ENCODE measurements at regions not wholly inside any gene's neighbourhood (a gene's known extent, or its start where the extent isn't known, plus 50 kb on each side); places are given as distances from the start of the nearest gene placed in this dataset.

DNA sequence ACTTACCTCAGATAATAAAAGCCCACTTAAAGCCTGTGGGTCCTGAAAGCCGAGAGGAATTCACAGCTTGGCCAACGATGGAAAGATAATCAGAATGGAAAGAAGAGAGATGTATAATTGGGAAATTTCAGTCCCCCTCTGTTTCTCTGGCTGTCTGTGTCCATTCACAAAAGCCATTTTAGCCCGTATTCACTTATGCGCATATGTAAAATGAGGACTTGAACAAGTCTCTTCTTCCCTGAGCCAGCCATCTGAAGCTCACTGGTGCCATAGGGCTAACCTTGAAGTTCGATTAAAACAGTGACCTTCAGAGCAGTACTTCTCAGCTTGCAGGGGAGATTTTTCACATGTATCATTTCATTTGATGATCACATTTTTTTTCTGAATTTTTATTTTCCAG lies 527.2 kb downstream of the GRIN2A start:
- ChIA-PET CTCF (no interaction called here), POLR2A (no interaction called here)
- Histone ChIP-seq H3K36me3 (ENCODE audit: control insufficient read depth, insufficient read depth, low read length) (no peaks in the 10 kb centered on the region), H3K9me3 (ENCODE audit: control insufficient read depth, insufficient read depth, low read depth, low read length) (no peaks in the 10 kb centered on the region), H3K4me3 (ENCODE audit: low read depth in 2 of 2, low read length in 2 of 2) (no peak overlapping the region), H3K4me1 (ENCODE audit: control insufficient read depth, insufficient read depth, low read length) (no peaks in the 10 kb centered on the region), H3K27ac (ENCODE audit: low read length) (no peak overlapping the region), H3K27me3 (ENCODE audit: control insufficient read depth, insufficient read depth, low read length) (0 out of 2 replicates have a peak, but pooled peaks cover 2% of the 10 kb centered on the region)
- intact Hi-C loops (cut with micrococcal nuclease; ENCODE audit: unreplicated experiment): no loop called here
- ATAC-seq: no peak
- BruUV-seq (replicated peaks): no TSS peak
- in situ Hi-C loops (cut with HindIII; ENCODE audit: low pct_unique_long_range_greater_than_20kb, low sequenced_read_pairs): no loop called here
- no peak for DNase-seq (ENCODE audit: low read depth, low spot score)
- TF ChIP-seq, protein P1, sequence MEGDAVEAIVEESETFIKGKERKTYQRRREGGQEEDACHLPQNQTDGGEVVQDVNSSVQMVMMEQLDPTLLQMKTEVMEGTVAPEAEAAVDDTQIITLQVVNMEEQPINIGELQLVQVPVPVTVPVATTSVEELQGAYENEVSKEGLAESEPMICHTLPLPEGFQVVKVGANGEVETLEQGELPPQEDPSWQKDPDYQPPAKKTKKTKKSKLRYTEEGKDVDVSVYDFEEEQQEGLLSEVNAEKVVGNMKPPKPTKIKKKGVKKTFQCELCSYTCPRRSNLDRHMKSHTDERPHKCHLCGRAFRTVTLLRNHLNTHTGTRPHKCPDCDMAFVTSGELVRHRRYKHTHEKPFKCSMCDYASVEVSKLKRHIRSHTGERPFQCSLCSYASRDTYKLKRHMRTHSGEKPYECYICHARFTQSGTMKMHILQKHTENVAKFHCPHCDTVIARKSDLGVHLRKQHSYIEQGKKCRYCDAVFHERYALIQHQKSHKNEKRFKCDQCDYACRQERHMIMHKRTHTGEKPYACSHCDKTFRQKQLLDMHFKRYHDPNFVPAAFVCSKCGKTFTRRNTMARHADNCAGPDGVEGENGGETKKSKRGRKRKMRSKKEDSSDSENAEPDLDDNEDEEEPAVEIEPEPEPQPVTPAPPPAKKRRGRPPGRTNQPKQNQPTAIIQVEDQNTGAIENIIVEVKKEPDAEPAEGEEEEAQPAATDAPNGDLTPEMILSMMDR (IDR thresholded peaks at IDR 0.05): no peak
- TF ChIP-seq SIN3A (IDR thresholded peaks at IDR 0.05; ENCODE audit: borderline replicate concordance, insufficient read depth, low read depth, low read length) (no peak), TCF7L2 (IDR thresholded peaks at IDR 0.05; ENCODE audit: low read depth, low read length) (no peak), POLR2AphosphoS5 (IDR thresholded peaks at IDR 0.05; ENCODE audit: low read depth, low read length) (no peak)
- TF ChIP-seq, protein P2, sequence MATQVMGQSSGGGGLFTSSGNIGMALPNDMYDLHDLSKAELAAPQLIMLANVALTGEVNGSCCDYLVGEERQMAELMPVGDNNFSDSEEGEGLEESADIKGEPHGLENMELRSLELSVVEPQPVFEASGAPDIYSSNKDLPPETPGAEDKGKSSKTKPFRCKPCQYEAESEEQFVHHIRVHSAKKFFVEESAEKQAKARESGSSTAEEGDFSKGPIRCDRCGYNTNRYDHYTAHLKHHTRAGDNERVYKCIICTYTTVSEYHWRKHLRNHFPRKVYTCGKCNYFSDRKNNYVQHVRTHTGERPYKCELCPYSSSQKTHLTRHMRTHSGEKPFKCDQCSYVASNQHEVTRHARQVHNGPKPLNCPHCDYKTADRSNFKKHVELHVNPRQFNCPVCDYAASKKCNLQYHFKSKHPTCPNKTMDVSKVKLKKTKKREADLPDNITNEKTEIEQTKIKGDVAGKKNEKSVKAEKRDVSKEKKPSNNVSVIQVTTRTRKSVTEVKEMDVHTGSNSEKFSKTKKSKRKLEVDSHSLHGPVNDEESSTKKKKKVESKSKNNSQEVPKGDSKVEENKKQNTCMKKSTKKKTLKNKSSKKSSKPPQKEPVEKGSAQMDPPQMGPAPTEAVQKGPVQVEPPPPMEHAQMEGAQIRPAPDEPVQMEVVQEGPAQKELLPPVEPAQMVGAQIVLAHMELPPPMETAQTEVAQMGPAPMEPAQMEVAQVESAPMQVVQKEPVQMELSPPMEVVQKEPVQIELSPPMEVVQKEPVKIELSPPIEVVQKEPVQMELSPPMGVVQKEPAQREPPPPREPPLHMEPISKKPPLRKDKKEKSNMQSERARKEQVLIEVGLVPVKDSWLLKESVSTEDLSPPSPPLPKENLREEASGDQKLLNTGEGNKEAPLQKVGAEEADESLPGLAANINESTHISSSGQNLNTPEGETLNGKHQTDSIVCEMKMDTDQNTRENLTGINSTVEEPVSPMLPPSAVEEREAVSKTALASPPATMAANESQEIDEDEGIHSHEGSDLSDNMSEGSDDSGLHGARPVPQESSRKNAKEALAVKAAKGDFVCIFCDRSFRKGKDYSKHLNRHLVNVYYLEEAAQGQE (IDR thresholded peaks at IDR 0.05; ENCODE audit: insufficient read depth in 1 of 2, low read depth in 2 of 2, low read length in 1 of 2): no peak

DNA sequence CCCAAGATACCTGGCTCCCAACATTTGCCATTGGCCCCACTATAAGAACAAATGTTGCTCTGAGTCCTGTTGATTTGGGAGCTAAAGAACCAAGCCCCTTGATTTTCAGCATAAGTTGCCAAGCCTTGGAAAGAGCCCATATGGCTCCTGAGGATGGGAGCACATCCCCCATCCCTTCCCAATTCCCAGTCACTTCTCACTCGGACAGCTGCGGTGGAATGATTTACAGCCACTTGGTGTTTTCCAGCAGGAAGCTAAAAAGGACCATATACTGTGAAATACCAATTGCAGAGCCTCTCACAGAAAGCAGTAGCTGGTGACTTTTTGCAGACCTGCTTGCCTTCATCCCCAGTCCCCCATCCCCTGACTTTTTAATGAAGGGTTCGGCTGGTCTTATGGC lies 524.6 kb downstream of the GRIN2A start:
- Histone ChIP-seq H3K27ac (ENCODE audit: low read length) (no peak overlapping the region), H3K9me3 (ENCODE audit: control insufficient read depth, insufficient read depth, low read depth, low read length) (no peaks in the 10 kb centered on the region), H3K36me3 (ENCODE audit: control insufficient read depth, insufficient read depth, low read length) (no peaks in the 10 kb centered on the region), H3K27me3 (ENCODE audit: control insufficient read depth, insufficient read depth, low read length) (0 out of 2 replicates have a peak, but pooled peaks cover 2% of the 10 kb centered on the region), H3K4me1 (ENCODE audit: control insufficient read depth, insufficient read depth, low read length) (no peaks in the 10 kb centered on the region), H3K4me3 (ENCODE audit: low read depth in 2 of 2, low read length in 2 of 2) (no peak overlapping the region)
- intact Hi-C loops (cut with micrococcal nuclease; ENCODE audit: unreplicated experiment): no loop called here
- in situ Hi-C loops (cut with HindIII; ENCODE audit: low pct_unique_long_range_greater_than_20kb, low sequenced_read_pairs): no loop called here
- no peak for ATAC-seq
- POLR2A ChIA-PET: no interaction called here
- CTCF ChIA-PET: interaction anchor here (1.0 kb wide), 1 partner anchor 9 kb away, joined by 4 read pairs; no protein-coding TSS in a partner anchor
- no peak for DNase-seq (ENCODE audit: low read depth, low spot score)
- TF ChIP-seq, protein P2 (IDR thresholded peaks at IDR 0.05; ENCODE audit: insufficient read depth in 1 of 2, low read depth in 2 of 2, low read length in 1 of 2): no peak
- TF ChIP-seq, protein P1 (IDR thresholded peaks at IDR 0.05): no peak
- no TSS peak for BruUV-seq (replicated peaks)
